GM10266 (cell line): ENCODE measurements at regions not wholly inside any gene's neighbourhood (a gene's known extent, or its start where the extent isn't known, plus 50 kb on each side); places are given as distances from the start of the nearest gene placed in this dataset.

Experiments used
- DNase-seq: peaks from one replicate; pipeline ENCODE4 v3.0.0; 2012; ENCODE audit errors: extremely low spot score
- TF ChIP-seq, protein P1 (sequence below): IDR thresholded peaks from 2 replicates; pipeline ENCODE4 v1.5.1; 2012; ENCODE audit warnings: mild to moderate bottlenecking, low read depth; ENCODE audit not compliant: control insufficient read depth, insufficient read depth; ENCODE audit errors: missing control alignments

DNA sequence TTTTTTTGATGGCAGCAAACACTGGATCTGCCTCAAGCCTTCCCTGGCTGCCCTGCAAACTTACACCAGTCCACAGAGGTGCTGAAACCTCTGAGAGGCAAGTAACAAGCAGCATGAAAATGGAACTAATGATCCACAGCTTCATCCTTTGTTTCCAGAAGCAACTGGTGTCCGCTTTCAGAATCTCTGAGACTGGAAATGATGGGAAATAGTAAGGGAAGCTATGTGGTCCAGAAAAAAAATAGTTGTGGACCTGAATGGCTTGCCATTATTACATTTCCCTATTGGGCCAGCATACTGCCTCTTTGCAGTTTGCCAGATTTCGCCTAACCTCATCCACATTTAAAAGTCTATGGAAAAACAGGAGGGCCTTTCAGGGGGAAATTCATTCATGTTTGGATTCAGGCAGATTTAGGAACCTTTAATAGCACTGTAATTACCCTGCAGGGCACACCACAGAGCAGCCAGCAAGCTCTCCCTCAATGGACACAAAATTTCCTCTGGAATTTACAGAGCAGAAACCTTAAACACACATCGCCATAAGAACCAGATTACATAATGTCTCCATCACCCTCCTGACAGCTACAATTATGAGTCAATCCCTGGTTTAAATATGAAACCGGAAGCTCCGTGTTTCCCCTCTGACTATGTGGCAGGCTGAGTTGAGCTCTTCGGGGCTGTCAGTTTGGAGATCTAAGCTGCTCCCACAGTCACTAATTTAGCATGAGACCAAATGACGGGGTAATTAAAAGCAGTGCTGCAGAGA lies 134.4 kb downstream of the TMCO5A start:
- peak; percentile 77 for DNase-seq
- TF ChIP-seq, protein P1, sequence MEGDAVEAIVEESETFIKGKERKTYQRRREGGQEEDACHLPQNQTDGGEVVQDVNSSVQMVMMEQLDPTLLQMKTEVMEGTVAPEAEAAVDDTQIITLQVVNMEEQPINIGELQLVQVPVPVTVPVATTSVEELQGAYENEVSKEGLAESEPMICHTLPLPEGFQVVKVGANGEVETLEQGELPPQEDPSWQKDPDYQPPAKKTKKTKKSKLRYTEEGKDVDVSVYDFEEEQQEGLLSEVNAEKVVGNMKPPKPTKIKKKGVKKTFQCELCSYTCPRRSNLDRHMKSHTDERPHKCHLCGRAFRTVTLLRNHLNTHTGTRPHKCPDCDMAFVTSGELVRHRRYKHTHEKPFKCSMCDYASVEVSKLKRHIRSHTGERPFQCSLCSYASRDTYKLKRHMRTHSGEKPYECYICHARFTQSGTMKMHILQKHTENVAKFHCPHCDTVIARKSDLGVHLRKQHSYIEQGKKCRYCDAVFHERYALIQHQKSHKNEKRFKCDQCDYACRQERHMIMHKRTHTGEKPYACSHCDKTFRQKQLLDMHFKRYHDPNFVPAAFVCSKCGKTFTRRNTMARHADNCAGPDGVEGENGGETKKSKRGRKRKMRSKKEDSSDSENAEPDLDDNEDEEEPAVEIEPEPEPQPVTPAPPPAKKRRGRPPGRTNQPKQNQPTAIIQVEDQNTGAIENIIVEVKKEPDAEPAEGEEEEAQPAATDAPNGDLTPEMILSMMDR = no peak

DNA sequence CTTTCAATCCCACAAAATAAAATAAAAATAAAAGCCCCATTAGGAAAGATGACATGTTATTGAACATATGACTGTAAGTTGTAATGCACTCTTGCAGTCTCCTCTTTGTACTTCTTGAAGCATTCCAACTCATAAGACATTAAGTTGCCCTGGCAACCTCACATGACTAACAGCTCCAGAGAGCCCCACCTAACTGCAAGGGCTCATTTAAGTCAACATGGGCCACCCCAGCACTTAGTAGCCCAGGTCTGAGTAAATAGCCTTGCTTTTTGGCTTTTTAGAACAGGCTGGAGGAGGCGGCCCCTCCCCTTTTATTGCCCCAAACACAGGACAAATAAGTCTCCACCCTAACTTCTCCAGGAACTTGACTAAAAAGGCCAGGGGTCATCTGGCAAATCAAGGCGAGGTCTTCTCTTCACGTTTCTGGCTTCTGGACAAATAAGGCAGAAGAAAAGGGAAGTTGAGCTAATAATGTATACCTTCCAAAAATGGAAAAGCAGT lies 135.1 kb downstream of the TMCO5A start:
- DNase-seq = no peak
- TF ChIP-seq, protein P1 = no peak

DNA sequence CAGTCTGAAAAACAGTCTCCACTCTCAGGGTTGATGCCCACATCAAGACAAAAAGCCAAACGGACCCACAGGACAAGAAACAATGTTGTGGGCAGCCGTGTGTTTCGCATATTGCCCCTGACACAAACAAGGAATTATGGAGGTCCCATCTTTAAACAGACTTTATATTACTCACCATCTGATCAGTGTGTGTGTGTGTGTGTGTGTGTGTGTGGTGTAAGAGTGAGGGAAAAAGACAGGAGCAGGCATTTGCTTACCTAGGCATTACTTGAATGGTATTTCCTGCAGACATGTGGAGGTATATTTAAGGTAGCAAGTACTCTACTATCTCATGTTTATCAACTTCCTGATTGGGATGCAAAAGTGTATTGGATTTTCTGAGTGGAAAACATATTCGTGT lies 136.3 kb downstream of the TMCO5A start:
- no peak for DNase-seq
- TF ChIP-seq, protein P1 = no peak

DNA sequence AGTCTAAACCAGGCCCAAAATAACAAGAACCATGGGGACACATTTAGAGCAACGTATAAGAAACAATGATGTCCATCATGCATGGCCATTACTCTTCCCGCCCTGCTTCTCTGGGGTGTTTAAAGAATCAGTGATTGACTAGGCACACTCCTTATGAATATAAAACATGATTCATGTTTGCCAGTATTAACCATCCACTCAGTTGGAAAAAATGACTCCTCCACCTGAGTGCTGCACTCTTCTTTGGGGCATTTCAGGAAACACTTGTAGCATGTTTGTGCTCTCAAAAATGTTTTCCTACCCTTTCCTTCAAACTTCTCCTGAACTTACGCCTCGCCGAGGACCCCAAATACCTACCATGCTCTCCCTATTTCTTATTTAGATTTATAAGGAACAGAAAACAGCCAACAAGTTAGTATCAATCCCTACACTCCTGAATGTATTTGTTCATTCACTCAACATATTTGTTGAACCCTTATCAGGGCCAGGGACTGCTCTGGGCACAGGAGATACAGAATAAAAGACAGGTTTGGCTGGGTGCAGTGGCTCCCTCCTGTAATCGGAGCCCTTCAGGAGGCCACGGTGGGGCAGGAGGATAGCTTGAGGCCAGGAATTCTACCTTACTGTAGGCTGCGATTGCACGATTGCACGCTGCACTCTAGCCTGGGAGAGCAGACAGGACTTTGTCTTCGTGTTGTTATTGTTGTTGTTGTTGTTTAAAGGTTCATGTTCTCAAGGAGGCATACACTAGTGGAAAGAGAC lies 137.0 kb downstream of the TMCO5A start:
- TF ChIP-seq, protein P1 = no peak

DNA sequence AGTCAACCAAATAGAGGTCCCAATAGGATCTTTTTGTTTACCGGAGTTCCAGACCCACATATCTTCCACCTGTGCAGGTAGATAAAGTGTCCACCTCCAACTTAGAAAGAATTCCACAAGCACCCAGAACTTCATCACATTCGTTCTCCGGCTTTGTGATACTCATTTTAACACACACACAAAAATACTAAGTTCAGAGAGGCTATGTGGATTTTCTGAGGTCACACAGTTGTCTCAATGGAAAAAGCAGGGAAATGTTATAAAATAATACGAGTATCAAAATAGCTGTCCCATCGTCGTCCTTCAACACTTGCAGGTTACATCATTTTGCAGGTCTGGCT lies 137.5 kb downstream of the TMCO5A start:
- DNase-seq = no peak
- TF ChIP-seq, protein P1 = no peak

More for the DNA sequence above, 137.0 kb downstream of the TMCO5A start:
- DNase-seq = no peak

DNA sequence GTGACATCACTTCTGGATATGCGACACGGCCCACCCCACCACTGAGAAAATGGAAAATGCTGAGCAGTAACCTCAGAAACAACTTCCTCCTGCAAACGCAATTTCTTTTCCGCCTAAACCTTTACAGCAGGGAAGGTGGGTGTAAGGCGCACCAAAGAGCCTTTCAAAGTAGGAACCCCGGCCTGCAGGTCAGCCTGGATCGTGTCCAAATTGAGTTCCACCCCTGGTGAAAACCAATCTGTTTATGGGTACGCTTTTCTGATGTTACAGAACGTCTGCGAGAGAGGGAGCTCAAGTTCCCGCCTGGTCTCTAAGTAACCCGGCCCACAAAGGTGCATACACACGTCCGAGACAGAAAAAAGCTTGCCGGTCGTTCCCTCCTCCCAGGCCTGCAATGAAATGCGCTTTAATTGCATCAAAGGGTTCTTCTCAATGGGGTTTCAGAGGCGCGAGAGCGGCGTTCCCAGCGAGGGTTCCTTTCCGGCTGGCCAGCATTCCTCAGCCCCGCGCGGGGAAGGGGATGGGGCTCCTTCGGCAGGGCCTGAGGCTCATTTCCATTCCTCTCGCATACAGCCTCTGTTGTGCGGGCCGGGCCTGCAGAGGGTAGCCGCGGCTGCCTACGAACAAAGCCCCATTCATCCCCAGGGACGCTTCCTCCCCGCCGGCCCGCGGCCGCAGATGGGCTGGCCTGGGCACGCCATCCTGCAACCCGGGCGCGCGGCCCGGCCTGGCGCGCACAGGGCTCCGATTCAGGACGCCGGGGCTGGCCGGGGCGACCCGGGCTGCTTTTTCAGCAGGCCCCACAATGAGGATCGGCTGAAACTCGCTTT lies 138.1 kb downstream of the TMCO5A start:
- DNase-seq = peak; percentile 58
- TF ChIP-seq, protein P1 = peak; percentile 41
